ENCODE measurements at regions not wholly inside any gene's neighbourhood (a gene's known extent, or its start where the extent isn't known, plus 50 kb on each side); places are given as distances from the start of the nearest gene placed in this dataset.
"Not testable (repeated sequence)": the region's sequence is repeated elsewhere in the genome, so short reads cannot be mapped to it uniquely, and the experiment has no call there.

- DNase-seq, result no peak
Measured at GRCh38 chr2:12612671-12613070, 104.1 kb upstream of the TRIB2 start.

DNA sequence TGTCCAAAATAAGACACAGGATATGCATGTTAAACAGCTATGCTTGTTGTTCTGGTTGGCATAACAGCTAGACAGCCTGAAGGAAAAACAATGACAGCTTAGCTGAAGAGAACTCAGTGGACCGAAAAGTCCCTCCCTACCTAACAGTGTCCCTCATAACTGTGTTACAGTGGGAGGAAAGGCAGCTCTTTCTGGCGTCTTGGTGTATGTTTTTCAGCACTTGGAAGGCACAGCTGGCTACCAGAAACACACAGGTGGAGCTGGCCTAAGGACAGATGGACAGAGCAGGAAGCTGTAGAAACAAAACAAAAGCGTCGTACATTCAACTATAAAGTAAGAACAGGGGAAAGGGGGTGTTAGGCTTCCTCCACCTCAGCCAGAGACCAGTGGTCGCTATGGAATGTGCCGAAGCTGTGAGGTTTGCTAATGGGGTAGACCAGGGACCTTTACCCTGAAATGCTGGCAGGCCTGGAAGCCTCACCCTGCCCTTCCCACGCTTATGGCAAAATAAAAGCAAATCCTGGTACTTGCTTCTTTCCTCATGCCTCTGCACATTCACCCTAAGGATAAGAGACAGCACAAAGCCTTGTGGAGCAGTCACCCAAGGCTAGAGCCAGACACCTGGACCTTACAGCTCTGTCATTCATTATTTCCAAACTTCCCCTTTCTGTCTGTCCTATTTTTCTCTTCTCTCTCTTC lies 103.5 kb upstream of the TRIB2 start:
- DNase-seq, result no peak

- no peak for DNase-seq
Measured at GRCh38 chr2:12615509-12615908, 101.2 kb upstream of the TRIB2 start.

- no peak for DNase-seq
Measured at GRCh38 chr2:12616456-12617156, 100.1 kb upstream of the TRIB2 start.

GRCh38 chr2:12617366-12617765 lies 99.4 kb upstream of the TRIB2 start:
- no peak for DNase-seq

- no peak for DNase-seq
Measured at GRCh38 chr2:12617853-12618252, 98.9 kb upstream of the TRIB2 start.

GRCh38 chr2:12618576-12618975 lies 98.2 kb upstream of the TRIB2 start:
- no peak for DNase-seq

DNA sequence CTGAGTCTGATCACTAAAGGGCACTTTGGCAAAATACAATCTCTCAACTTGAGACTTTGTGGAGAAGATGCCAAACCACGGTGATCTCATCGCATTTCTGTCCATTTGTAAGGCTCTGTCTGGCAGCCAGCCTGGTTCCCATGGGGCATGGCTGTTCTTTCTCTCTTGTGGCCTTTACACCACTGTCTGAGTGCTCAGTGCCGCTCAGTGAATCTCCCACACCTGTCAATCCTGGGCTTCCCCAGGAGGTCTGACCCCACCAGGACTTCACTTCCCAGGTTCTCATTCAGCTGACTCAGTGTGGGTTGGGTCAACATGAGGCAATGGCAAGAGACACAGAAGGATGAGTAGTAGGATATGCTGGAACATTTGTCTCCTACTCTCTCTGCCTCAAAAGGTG lies 96.8 kb upstream of the TRIB2 start:
- DNase-seq, result no peak

DNA sequence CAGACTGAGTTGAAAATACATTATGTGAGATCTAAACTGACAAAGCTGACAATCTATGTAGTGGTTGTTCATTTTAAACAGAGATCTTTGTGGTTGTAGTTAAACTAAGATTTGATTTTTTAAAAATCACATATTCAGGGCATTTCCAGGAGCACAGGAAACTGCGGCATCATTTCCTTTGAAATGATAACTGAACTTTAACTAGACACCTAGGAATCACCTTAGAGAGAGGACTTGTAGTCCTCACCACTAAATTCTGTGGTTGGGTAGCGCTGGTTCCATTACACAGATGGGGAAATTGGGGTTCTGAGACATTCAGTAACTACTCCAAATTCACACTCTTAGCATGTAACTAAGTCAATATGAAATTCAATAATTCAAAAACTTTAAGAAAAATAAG lies 96.0 kb upstream of the TRIB2 start:
- DNase-seq, result no peak

DNA sequence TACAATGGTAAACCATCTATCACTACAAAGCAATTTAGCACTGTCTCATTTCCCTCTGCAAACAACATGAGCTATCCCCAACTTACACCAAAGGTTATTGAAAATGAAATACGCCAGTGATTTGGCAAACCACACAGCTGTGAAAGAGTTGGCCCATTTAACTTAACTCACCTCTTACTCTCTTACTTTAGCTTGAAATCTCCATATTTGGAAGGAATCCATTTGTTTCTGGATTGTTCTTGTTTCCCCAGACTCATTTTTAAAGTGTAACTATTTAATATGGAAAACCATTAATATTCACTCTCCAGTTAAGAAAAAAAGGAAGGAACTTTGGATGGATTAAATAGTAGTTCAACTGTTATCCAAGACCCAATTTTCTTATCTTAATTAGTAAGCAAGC lies 93.7 kb upstream of the TRIB2 start:
- no peak for DNase-seq

GRCh38 chr2:12624384-12624783 lies 92.4 kb upstream of the TRIB2 start:
- no peak for DNase-seq

- DNase-seq, result no peak
Measured at GRCh38 chr2:12624905-12625598, 91.7 kb upstream of the TRIB2 start.

- not testable (repeated sequence) for DNase-seq
Measured at GRCh38 chr2:12628541-12628940, 88.2 kb upstream of the TRIB2 start.

- DNase-seq, result no peak
Measured at GRCh38 chr2:12636837-12637581, 79.7 kb upstream of the TRIB2 start.

DNA sequence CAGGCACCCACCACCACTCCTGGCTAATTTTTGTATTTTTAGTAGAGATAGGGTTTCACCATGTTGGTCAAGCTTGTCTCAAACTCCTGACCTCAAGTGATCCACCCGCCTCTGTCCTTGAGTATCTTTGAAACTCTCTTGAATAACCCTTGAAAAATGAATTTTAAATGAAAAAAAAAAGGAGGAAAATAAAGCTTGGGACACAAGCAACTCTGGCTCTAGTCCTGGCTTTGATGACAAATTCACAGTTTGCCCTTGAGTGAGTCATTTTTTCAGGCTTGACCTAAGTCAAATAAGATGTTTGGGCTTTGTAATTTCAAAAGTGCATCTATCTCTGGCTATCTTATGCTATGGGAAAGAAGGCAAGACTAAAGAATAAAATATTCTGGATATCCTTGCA lies 79.0 kb upstream of the TRIB2 start:
- no peak for DNase-seq

- DNase-seq, result no peak
Measured at GRCh38 chr2:12641441-12641840, 75.3 kb upstream of the TRIB2 start.

DNA sequence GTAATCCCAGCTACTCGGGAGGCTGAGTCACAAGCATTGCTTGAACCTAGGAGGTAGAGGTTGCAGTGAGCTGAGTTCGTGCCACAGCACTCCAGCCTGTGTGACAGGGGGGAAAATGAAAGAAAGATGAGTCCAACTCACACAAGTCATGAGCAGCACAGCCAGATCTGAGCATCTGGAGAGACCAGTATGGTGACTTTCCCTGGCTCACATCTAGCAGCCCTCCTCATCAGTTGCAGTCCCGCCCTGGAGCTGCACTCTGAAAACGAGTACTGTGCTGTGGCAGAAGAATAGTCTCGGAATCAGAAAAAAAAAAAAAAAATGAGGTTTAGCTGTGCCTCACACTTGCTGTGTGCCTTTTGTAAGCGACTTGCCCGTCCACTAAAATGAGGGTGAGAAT lies 74.4 kb upstream of the TRIB2 start:
- DNase-seq, result no peak

GRCh38 chr2:12642859-12643258 lies 73.9 kb upstream of the TRIB2 start:
- no peak for DNase-seq

DNA sequence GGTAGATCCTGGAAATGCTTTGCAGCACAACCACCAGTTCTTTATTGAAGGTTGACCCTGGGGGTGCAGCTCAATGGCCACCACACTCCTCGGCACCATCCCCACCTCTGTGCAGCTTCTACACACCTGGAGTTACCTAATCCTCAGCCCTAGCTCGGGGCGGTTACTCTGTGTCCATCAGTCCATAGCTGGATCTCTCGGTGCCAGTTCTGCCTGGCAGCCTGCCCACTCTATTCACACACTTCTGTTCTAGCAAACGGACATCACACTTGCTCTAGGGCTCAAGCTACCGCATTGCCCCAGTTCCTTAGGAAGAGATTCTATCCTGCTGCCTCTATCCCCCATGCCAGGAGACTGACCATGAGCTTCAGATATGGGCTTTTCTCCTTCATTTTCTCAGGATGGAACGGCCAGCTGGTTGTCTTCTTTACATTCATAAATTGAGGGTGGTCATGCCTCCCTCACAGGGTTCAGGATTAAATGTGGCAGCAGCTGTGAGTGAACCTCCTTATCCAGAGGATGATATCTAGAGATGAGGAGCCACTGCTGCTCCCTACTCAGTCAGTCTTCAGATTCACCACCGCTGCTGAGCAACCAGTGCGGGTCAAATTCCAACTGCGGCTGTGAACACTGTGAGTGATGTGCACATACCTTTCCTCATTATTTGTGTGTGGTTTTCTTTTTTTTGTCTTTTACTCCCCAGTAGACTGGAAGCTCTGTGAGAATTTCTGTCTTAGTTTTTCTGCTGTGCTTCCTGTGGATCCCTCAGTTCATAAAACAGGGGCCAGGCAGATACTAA lies 66.9 kb upstream of the TRIB2 start:
- no peak for DNase-seq

GRCh38 chr2:12651641-12652040 lies 65.1 kb upstream of the TRIB2 start:
- DNase-seq, result no peak

DNA sequence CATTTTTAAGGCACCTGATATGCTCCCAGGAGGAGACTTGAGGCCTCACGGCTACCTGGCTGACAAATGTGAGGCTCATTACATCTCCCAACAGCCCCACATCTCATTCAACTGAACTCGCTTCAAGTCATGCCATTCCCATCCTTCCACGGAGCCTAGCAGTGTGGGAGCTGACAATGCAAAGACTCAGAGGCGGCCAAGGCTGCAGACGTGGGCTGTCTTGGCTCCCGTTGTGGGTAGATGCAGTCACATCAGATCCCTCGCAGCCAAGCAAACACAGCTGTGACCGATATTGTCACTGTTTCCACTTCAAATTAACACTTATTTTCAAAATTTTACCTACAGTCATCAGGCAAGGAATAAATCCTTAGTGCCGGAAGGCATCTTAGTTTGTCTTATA lies 64.0 kb upstream of the TRIB2 start:
- no peak for DNase-seq

DNA sequence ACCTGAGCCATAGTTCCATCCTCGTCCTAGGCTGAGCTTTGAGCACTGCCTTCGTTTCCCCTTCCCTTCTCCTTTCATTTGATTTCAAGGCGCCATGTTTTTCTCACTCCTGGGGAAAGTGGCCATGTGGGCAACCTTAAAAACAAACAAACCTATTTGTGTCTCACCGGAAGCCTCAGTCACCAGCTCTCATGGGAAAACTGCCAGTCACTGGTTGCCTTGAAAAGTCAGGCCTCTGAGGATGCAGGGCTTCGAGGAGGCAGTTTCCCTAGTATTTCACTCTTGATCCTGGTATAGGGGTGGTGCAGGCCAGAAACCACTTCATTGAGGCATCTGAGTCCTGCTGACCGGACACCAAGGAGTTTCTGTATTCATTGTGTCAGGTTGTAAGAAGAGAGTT lies 59.2 kb upstream of the TRIB2 start:
- no peak for DNase-seq
